ENCODE measurements at regions not wholly inside any gene's neighbourhood (a gene's known extent, or its start where the extent isn't known, plus 50 kb on each side); places are given as distances from the start of the nearest gene placed in this dataset.

DNA sequence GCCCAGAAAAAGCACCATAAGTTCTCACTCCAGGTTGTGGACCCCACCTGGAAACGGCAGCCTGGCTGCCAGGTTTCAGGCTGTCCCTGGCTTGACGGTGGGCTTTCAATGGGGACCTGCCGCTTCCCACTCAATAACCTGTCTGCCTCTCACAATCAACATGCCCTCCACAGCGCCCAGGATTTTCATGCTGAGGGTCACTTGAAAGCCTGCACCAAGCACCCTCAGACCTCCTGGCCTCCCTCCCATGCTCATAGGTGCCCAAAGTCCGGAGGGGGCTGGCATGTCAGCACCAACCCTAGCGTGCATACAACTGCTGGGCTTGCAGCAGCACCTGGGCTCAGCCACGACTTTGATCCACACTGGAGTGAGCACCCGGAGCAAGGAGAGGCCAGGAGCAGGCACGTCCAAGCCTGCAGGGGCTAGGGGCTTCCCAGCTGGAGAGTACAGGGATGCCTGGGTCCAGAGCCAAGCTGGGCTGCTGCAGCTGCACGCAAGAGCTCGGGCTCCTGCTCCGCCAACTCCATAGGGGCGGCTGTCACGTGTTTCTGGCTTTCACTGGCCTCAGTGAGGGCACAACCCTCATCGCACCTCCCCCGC is 1214.3 kb upstream of the RAG2 start:
- no peaks in the 10 kb centered on the region for H3K27me3 ChIP-seq (ENCODE audit: insufficient read depth, poor library complexity, severe bottlenecking)
- H3K4me3 ChIP-seq (replicated peaks; ENCODE audit: insufficient read depth, low read length): no peak overlapping the region
- no peak overlapping the region for H3K27ac ChIP-seq (replicated peaks)
- DNase-seq (ENCODE audit: low read depth in 1 of 2, low spot score in 1 of 2): no peak
- TF ChIP-seq SPI1 (IDR thresholded peaks at IDR 0.05; ENCODE audit: borderline replicate concordance, low read depth): no peak
- no peak for TF ChIP-seq POLR2AphosphoS5 (IDR thresholded peaks at IDR 0.05; ENCODE audit: low read depth)
- no peak for TF ChIP-seq GABPA (IDR thresholded peaks at IDR 0.05; ENCODE audit: low read depth)
- TF ChIP-seq, protein P1, sequence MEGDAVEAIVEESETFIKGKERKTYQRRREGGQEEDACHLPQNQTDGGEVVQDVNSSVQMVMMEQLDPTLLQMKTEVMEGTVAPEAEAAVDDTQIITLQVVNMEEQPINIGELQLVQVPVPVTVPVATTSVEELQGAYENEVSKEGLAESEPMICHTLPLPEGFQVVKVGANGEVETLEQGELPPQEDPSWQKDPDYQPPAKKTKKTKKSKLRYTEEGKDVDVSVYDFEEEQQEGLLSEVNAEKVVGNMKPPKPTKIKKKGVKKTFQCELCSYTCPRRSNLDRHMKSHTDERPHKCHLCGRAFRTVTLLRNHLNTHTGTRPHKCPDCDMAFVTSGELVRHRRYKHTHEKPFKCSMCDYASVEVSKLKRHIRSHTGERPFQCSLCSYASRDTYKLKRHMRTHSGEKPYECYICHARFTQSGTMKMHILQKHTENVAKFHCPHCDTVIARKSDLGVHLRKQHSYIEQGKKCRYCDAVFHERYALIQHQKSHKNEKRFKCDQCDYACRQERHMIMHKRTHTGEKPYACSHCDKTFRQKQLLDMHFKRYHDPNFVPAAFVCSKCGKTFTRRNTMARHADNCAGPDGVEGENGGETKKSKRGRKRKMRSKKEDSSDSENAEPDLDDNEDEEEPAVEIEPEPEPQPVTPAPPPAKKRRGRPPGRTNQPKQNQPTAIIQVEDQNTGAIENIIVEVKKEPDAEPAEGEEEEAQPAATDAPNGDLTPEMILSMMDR (IDR thresholded peaks at IDR 0.05; ENCODE audit: insufficient read depth, low read length): no peak
- TF ChIP-seq, protein P2, sequence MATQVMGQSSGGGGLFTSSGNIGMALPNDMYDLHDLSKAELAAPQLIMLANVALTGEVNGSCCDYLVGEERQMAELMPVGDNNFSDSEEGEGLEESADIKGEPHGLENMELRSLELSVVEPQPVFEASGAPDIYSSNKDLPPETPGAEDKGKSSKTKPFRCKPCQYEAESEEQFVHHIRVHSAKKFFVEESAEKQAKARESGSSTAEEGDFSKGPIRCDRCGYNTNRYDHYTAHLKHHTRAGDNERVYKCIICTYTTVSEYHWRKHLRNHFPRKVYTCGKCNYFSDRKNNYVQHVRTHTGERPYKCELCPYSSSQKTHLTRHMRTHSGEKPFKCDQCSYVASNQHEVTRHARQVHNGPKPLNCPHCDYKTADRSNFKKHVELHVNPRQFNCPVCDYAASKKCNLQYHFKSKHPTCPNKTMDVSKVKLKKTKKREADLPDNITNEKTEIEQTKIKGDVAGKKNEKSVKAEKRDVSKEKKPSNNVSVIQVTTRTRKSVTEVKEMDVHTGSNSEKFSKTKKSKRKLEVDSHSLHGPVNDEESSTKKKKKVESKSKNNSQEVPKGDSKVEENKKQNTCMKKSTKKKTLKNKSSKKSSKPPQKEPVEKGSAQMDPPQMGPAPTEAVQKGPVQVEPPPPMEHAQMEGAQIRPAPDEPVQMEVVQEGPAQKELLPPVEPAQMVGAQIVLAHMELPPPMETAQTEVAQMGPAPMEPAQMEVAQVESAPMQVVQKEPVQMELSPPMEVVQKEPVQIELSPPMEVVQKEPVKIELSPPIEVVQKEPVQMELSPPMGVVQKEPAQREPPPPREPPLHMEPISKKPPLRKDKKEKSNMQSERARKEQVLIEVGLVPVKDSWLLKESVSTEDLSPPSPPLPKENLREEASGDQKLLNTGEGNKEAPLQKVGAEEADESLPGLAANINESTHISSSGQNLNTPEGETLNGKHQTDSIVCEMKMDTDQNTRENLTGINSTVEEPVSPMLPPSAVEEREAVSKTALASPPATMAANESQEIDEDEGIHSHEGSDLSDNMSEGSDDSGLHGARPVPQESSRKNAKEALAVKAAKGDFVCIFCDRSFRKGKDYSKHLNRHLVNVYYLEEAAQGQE (IDR thresholded peaks at IDR 0.05; ENCODE audit: insufficient replicate concordance, low read depth): no peak

DNA sequence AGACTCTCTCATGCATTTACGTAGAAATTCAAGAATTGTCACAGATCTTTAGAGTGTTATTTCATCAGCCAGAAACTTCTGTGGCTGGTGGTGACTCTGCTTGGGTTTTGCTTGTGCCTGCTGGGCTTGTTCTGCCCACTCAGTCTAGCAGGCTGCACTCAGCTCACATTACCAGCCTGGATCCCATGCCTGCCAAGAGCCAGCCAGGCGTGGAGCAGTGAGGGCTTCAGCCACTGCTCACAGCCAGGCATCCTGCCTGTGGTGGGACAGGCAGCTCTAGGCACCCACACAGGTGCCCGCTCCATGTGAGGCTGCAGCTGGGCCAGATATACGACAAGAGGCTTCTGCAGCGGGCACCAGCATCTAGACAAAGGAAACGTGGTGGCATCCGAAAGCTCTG is 1213.3 kb upstream of the RAG2 start:
- DNase-seq (ENCODE audit: low read depth in 1 of 2, low spot score in 1 of 2): no peak
- TF ChIP-seq GABPA (IDR thresholded peaks at IDR 0.05; ENCODE audit: low read depth) (no peak), SPI1 (IDR thresholded peaks at IDR 0.05; ENCODE audit: borderline replicate concordance, low read depth) (no peak), POLR2AphosphoS5 (IDR thresholded peaks at IDR 0.05; ENCODE audit: low read depth) (no peak)
- TF ChIP-seq, protein P2 (IDR thresholded peaks at IDR 0.05; ENCODE audit: insufficient replicate concordance, low read depth): no peak
- TF ChIP-seq, protein P1 (IDR thresholded peaks at IDR 0.05; ENCODE audit: insufficient read depth, low read length): no peak
- Histone ChIP-seq H3K27me3 (ENCODE audit: insufficient read depth, poor library complexity, severe bottlenecking) (no peaks in the 10 kb centered on the region), H3K27ac (replicated peaks) (no peak overlapping the region), H3K4me3 (replicated peaks; ENCODE audit: insufficient read depth, low read length) (no peak overlapping the region)

DNA sequence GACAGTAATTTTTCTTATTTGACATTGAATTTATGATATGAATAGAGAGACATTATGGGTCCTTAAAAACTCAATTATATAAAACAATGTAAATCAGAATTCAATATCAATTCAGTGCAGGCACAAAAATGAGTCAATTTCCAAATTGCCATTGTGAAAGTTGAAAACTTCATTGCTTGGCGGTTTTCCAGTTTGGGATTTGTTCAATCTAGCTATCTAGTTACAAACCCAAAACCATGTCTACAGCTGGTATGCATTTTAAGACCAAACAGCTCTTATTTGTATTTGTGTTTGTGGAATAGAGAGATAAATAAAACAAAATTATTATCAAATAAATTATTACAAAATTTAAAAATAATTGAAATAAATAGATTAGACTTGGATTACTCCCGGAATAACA is 1206.6 kb upstream of the RAG2 start:
- no peaks in the 10 kb centered on the region for H3K27me3 ChIP-seq (ENCODE audit: insufficient read depth, poor library complexity, severe bottlenecking)
- H3K27ac ChIP-seq (replicated peaks): no peak overlapping the region
- no peak overlapping the region for H3K4me3 ChIP-seq (replicated peaks; ENCODE audit: insufficient read depth, low read length)
- no peak for DNase-seq (ENCODE audit: low read depth in 1 of 2, low spot score in 1 of 2)
- no peak for TF ChIP-seq SPI1 (IDR thresholded peaks at IDR 0.05; ENCODE audit: borderline replicate concordance, low read depth)
- TF ChIP-seq, protein P1 (IDR thresholded peaks at IDR 0.05; ENCODE audit: insufficient read depth, low read length): no peak
- no peak for TF ChIP-seq POLR2AphosphoS5 (IDR thresholded peaks at IDR 0.05; ENCODE audit: low read depth)
- TF ChIP-seq, protein P2 (IDR thresholded peaks at IDR 0.05; ENCODE audit: insufficient replicate concordance, low read depth): no peak
- no peak for TF ChIP-seq GABPA (IDR thresholded peaks at IDR 0.05; ENCODE audit: low read depth)

All from HL-60 (cell line).